Gastroesophageal sphincter (tissue), 3 donors: ENCODE measurements at regions not wholly inside any gene's neighbourhood (a gene's known extent, or its start where the extent isn't known, plus 50 kb on each side); places are given as distances from the start of the nearest gene placed in this dataset.

ENCODE experiments used
- CTCF ChIP-seq, 4 experiments: fragments of 200-600 bp in 2 of 4; fragments of 450-650 bp in 2 of 4; sonication (generic) in 1 of 4; IDR thresholded peaks; one replicate each; pipeline ENCODE4 v1.5.1; 2017 to 2019; ENCODE audit warnings: antibody characterized with exemption in 4 of 4, mild to moderate bottlenecking in 2 of 4, moderate library complexity in 2 of 4
- EP300 ChIP-seq: sonication (generic); formaldehyde crosslinking; IDR thresholded peaks from one replicate; pipeline ENCODE4 v1.6.1; 2017; ENCODE audit warnings: antibody characterized with exemption, mild to moderate bottlenecking

GRCh38 chr5:18792145-18792544 lies 1157.9 kb downstream of the TAF11L14 start:
- TF ChIP-seq CTCF (IDR thresholded peaks at IDR 0.05) (no peak), EP300 (no peak)
